Right ventricle myocardium inferior (tissue), 1 donor: ENCODE measurements at regions not wholly inside any gene's neighbourhood (a gene's known extent, or its start where the extent isn't known, plus 50 kb on each side); places are given as distances from the start of the nearest gene placed in this dataset.
"Not testable (repeated sequence)": the region's sequence is repeated elsewhere in the genome, so short reads cannot be mapped to it uniquely, and the experiment has no call there.

Source experiments
- ATAC-seq: fragments of 200-7000 bp; cut with Tn5 transposase; one replicate; pipeline ENCODE4 v1.9.1; 2020; ENCODE audit warnings: mild to moderate bottlenecking, moderate library complexity
- DNase-seq: peaks from one replicate; pipeline ENCODE4 v3.0.0; 2021; ENCODE audit errors: missing footprints
- intact Hi-C: fragments of 100-400 bp; cut with DNase I; formaldehyde crosslinking; loops from one replicate; pipeline ENCODE4 v1.11.0; 2022
- donor health status: DM: no; HTN: yes; CAD: no; lungs with severe emphysema.

- ATAC-seq, DNase-seq, intact Hi-C loops: not testable (repeated sequence)
Observed at GRCh38 chr9:38952715-38953341, 232.9 kb upstream of the FAM240B start.

GRCh38 chr9:38945929-38946570 is 226.1 kb upstream of the FAM240B start:
- intact Hi-C loops, ATAC-seq, DNase-seq: not testable (repeated sequence)

- DNase-seq, intact Hi-C loops: not testable (repeated sequence)
- ATAC-seq, result peak; percentile 19
Observed at GRCh38 chr9:38944881-38945449, 225.0 kb upstream of the FAM240B start.

- DNase-seq, intact Hi-C loops, ATAC-seq: not testable (repeated sequence)
Observed at GRCh38 chr9:38940501-38940900, 220.6 kb upstream of the FAM240B start.

DNA sequence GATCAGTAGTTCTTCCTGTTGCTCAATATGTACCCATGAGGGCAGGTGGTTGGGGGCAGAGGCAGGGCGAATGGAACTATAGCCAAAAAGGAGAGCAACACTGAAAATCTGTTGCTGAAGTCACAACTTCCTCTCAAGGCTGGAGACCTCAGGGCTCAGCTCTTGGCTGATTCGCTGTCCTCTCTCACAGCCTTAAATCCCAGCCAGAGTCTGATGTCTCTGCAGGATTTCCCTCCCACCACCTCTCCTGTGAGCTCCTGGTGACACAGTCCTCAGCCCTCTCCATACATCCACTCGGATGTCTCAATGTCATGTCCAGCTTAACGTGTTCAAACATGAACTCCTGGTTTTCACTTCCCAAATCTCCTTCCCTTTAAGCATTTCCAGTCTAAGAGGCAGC is 218.7 kb upstream of the FAM240B start:
- DNase-seq, intact Hi-C loops: not testable (repeated sequence)

DNA sequence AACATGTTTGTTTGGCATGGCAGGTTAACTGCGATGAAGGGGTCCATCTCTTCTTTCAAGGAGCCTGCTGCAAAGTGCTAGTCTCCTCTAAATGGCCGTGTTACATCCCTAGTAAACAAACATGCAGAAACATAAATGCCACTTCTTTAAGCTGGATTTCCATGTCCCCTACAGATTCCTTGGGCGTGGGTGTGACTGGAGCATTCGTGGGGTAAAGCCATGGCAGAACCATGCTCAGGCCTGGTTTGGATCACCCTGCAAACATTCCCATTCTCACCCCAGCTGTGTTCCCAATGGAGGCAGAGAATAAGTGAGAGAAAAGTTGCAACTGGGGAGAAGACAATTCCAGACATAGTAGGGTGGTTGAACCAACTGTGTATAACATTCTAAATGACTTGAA is 208.0 kb upstream of the FAM240B start:
- intact Hi-C loops, ATAC-seq: not testable (repeated sequence)
- peak; percentile 59 for DNase-seq

More for the DNA sequence above, 218.7 kb upstream of the FAM240B start:
- not testable (repeated sequence) for ATAC-seq

DNA sequence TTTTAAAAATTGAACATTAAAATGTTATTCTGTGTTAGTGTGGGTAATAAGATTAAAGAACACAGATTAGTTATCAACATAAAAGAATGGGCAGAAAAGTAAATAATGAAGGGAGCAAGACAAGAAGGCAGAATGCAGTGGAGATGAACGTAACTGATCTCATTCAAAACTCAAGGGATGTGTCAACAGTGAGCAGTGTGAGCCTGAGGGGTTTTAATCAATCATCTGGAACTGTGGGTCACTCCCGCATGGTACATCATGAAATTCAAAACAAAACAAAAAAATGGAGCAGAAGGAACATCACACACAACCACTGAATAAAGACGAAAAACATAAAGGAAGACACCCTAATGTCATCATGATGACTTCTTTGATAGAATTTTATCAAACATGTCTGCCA is 206.6 kb upstream of the FAM240B start:
- DNase-seq, ATAC-seq, intact Hi-C loops: not testable (repeated sequence)

GRCh38 chr9:38921253-38921652 is 201.3 kb upstream of the FAM240B start:
- DNase-seq, ATAC-seq, intact Hi-C loops: not testable (repeated sequence)

DNA sequence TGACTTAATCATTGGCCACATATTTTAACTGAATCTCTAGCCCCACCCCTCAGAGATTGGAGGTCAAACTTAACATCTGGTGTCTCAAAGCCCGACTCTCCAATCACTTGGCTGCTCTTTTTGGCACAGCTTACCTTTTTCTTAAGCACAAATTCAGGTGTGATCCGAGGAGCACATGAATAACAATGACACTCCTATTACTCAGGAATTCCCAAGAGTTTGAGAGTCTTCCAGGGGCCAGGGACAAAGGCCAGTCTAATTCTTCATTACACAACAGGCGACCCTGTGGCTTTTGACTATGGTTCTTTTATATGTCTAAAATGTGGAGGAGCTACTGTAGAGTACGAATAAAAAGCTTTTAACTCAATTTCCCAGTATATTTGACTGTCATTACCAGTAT is 190.7 kb upstream of the FAM240B start:
- ATAC-seq, intact Hi-C loops, DNase-seq: not testable (repeated sequence)

DNA sequence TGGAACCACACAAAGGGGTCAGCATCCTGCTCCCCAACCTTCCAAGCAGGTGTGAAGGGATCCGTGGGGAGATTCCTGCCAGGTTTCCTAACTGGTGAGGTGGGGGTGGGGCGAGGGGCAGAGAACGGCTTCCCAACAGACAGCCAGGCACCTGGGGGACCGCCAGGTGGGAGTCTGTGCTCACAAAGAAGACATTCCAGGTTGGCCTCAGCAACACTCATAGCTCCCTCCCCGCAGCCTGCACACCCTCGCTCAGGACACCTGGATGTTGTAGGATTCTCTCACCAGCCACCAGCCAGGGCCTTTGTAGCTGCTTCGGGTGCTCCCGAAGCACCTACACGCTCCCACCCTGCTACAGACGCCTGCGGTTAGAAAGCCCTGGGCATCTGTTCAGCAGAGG is 184.8 kb upstream of the FAM240B start:
- ATAC-seq, DNase-seq, intact Hi-C loops: not testable (repeated sequence)

GRCh38 chr9:38901534-38902177 is 181.7 kb upstream of the FAM240B start:
- ATAC-seq, result not testable (repeated sequence)

DNA sequence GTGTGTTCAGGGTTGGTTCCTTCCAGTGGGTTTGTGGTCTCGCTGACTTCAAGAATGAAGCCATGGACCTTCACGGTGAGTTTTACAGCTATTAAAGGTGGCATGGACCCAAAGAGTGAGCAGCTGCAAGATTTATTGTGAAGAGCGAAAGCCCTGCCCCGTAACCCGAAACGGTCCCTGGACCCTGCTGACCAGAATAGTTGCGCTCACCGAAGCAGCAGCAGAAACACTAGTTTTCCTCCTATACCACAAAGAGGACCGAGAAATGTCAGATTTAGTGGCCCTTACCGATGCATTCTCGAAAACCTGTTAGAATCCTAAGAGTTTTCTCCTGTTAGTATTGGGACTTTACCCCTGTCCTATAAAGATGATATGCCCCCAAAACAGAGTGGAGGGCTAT is 176.5 kb upstream of the FAM240B start:
- intact Hi-C loops, ATAC-seq, DNase-seq: not testable (repeated sequence)

More at GRCh38 chr9:38901534-38902177, 181.7 kb upstream of the FAM240B start:
- intact Hi-C loops, DNase-seq: not testable (repeated sequence)

- DNase-seq, ATAC-seq, intact Hi-C loops: not testable (repeated sequence)
Observed at GRCh38 chr9:38895227-38895626, 175.3 kb upstream of the FAM240B start.

DNA sequence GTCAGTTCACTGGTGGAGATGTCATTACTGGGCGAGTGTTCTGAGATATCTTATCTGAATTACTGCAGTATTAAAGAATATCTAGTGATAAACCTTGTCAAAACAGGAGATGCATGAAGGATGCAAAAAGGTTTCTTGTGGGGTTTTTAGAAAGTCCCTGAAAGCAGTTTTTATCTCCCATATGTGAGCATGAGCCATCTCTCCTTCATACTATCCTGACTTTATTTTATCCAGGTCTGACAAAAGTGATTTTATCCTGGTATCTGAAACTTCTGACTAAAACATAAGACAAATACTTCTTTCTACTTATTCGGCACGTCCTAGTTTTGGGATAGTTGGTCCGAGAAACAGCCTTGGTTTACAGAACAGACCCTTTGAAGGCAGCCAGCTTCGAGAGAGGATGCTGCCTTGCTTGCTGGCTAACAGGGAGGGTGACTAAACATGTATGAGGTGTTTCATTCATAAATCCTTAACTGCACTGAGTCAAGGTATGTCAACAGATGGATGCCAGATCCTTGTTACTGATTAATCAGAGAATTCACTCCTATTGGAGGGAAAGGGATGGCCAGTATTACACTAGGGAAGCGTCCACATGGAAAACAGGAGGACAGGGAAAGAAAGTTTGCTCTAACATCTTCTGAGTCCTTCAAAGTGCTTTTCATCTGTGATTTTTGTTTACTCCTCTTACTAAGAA is 172.8 kb upstream of the FAM240B start:
- intact Hi-C loops, ATAC-seq, DNase-seq: not testable (repeated sequence)

- DNase-seq, ATAC-seq, intact Hi-C loops: not testable (repeated sequence)
Observed at GRCh38 chr9:38886076-38886475, 166.1 kb upstream of the FAM240B start.

DNA sequence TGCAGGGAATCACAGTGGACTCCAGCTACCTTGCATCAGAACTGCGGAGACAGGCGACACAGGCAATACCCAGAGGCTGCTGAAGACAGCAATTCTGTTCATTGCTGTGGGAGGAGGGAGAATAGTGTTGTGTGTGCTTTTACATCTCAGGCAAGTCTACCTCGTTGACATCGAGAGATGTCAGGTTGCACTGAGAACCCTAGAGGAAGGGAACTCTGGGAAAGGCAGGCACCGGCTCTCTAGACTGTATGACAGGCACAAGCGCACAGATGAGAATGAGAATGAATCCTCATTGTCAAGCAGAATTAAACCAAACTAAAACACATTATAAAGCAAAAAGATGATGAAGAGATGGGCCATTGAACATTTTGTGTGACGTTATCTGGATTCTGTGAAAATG is 155.7 kb upstream of the FAM240B start:
- intact Hi-C loops, ATAC-seq: not testable (repeated sequence)
- peak; percentile 9 for DNase-seq

- intact Hi-C loops, ATAC-seq: not testable (repeated sequence)
Observed at GRCh38 chr9:38871282-38871940, 151.5 kb upstream of the FAM240B start.

DNA sequence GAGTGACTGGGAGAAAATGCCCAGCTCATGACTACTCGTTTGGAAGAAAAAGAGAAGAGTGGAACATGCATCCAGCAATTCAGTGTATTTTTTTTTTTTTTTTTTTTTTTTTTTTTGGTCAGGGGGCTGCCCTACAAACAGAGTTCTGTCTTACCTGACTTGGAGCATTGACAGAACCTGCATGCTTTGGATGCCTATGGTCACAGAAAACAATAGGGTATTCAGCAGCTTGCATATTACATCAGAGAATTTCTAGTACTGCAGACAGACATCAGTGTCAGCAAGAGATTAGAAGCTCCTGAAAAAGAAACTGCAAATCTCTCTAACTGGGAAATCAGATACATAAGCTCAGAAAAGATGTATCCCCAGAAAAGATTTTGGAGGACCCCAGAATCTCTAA is 139.9 kb upstream of the FAM240B start:
- DNase-seq, ATAC-seq, intact Hi-C loops: not testable (repeated sequence)

More at GRCh38 chr9:38871282-38871940, 151.5 kb upstream of the FAM240B start:
- not testable (repeated sequence) for DNase-seq
